Caco-2 (cell line): ENCODE measurements at regions not wholly inside any gene's neighbourhood (a gene's known extent, or its start where the extent isn't known, plus 50 kb on each side); places are given as distances from the start of the nearest gene placed in this dataset.

ENCODE experiments used
- BruUV-seq: library from RNA; stranded (reverse); fragments of 400-500 nt; replicated peaks from 2 replicates; lab custom pipeline; 2021; lab: Mats Ljungman, UMichigan
- CTCF ChIA-PET: fragments of 300-600 bp; sonication (Branson Sonifier 250); formaldehyde crosslinking; loops from one replicate; lab custom pipeline; 2022; ENCODE audit warnings: antibody characterized with exemption; lab: Charles Lee
- POLR2A ChIA-PET: fragments of 300-600 bp; sonication (Branson Sonifier 250); formaldehyde crosslinking; loops from one replicate; lab custom pipeline; 2022; ENCODE audit warnings: antibody characterized with exemption; lab: Charles Lee
- DNase-seq, 2 experiments: peaks; one replicate each; pipeline versions ENCODE4 v3.0.0 to v3.0.0-alpha.2; 2020 to 2022
- H3K27me3 ChIP-seq: replicated peaks from 2 replicates; pipeline ENCODE4 v1.6.0; 2011; ENCODE audit warnings: low read length; ENCODE audit not compliant: control insufficient read depth, insufficient read depth
- H3K36me3 ChIP-seq: 2 replicates; pipeline ENCODE4 v1.5.1; 2011; ENCODE audit warnings: low read length; ENCODE audit not compliant: control insufficient read depth, insufficient read depth
- H3K4me1 ChIP-seq: fragments of 250-450 bp; sonication (Bioruptor Pico); 2 replicates; pipeline ENCODE4 v1.5.1; 2020; ENCODE audit warnings: mild to moderate bottlenecking
- H3K4me3 ChIP-seq: 2 replicates; pipeline ENCODE4 v1.5.1; 2011; ENCODE audit warnings: low read depth, mild to moderate bottlenecking, control low read depth, low read length
- H3K9me3 ChIP-seq: fragments of 250-450 bp; sonication (Bioruptor Pico); 2 replicates; pipeline ENCODE4 v1.5.1; 2020; ENCODE audit warnings: mild to moderate bottlenecking, moderate library complexity
- H3K27ac Mint-ChIP-seq: one replicate; pipeline ENCODE4 v1.8.0; 2022; ENCODE audit warnings: mixed read lengths; ENCODE audit not compliant: unreplicated experiment
- H3K27me3 Mint-ChIP-seq: one replicate; pipeline ENCODE4 v1.8.0; 2022; ENCODE audit warnings: mixed read lengths; ENCODE audit not compliant: insufficient read depth, unreplicated experiment
- H3K36me3 Mint-ChIP-seq: one replicate; pipeline ENCODE4 v1.8.0; 2022; ENCODE audit warnings: mild to moderate bottlenecking, mixed read lengths; ENCODE audit not compliant: insufficient read depth, unreplicated experiment
- H3K4me1 Mint-ChIP-seq: one replicate; pipeline ENCODE4 v1.8.0; 2022; ENCODE audit warnings: low read depth, mixed read lengths; ENCODE audit not compliant: unreplicated experiment
- H3K4me3 Mint-ChIP-seq: one replicate; pipeline ENCODE4 v1.8.0; 2022; ENCODE audit warnings: mild to moderate bottlenecking, moderate library complexity, mixed read lengths; ENCODE audit not compliant: unreplicated experiment
- H3K9me3 Mint-ChIP-seq: one replicate; pipeline ENCODE4 v1.8.0; 2022; ENCODE audit warnings: mixed read lengths; ENCODE audit not compliant: unreplicated experiment
- CTCF ChIP-seq, 2 experiments: fragments of 200-600 bp in 1 of 2; IDR thresholded peaks; 1 replicate in 1 of 2; 2 replicates in 1 of 2; pipeline versions ENCODE4 v1.5.1 to v1.8.0; 2011 to 2022; ENCODE audit warnings: antibody characterized with exemption in 1 of 2, control low read depth in 1 of 2, inconsistent platforms in 1 of 2, low read depth in 1 of 2, low read length in 1 of 2, mild to moderate bottlenecking in 1 of 2, moderate library complexity in 1 of 2; ENCODE audit not compliant: insufficient read depth in 1 of 2, severe bottlenecking in 1 of 2, unreplicated experiment in 1 of 2
- intact Hi-C: fragments of 100-400 bp; cut with micrococcal nuclease; formaldehyde crosslinking; loops from one replicate; pipeline ENCODE4 v1.10.0; 2022; ENCODE audit not compliant: unreplicated experiment

- no peaks in the 10 kb centered on the region for H3K36me3 Mint-ChIP-seq
- H3K4me3 Mint-ChIP-seq, result no peak overlapping the region
- Histone ChIP-seq H3K27me3 (no peaks in the 10 kb centered on the region), H3K36me3 (no peaks in the 10 kb centered on the region), H3K9me3 (no peaks in the 10 kb centered on the region), H3K4me1 (peaks cover 19% of the 10 kb centered on the region), H3K4me3 (no peak overlapping the region)
- ChIA-PET POLR2A (no interaction called here), CTCF (no interaction called here)
- DNase-seq, result no peak
- no peaks in the 10 kb centered on the region for H3K27me3 Mint-ChIP-seq
- intact Hi-C loops, result no loop called here
- H3K9me3 Mint-ChIP-seq, result no peaks in the 10 kb centered on the region
- no peak overlapping the region for H3K27ac Mint-ChIP-seq
- no TSS peak for BruUV-seq
- no peak for TF ChIP-seq CTCF (IDR thresholded peaks at IDR 0.05; ENCODE audit: insufficient read depth in 1 of 2, low read depth in 1 of 2, low read length in 1 of 2, severe bottlenecking in 1 of 2, unreplicated experiment in 1 of 2)
- H3K4me1 Mint-ChIP-seq, result peaks cover 28% of the 10 kb centered on the region
These were observed 179.8 kb upstream of the UBL3 start for GRCh38 chr13:30030141-30030750.

- H3K27me3 ChIP-seq, result no peaks in the 10 kb centered on the region
- DNase-seq, result no peak
- BruUV-seq, result no TSS peak
- H3K4me3 ChIP-seq, result no peak overlapping the region
- intact Hi-C loops, result loop anchor here (10.0 kb wide), 1 partner anchor 87 kb away; no protein-coding TSS in a partner anchor
- H3K27ac Mint-ChIP-seq, result no peak overlapping the region
- peaks cover 43% of the 10 kb centered on the region for H3K4me1 ChIP-seq
- H3K36me3 ChIP-seq, result no peaks in the 10 kb centered on the region
- H3K4me3 Mint-ChIP-seq, result no peak overlapping the region
- no peaks in the 10 kb centered on the region for H3K36me3 Mint-ChIP-seq
- no peaks in the 10 kb centered on the region for H3K9me3 Mint-ChIP-seq
- H3K9me3 ChIP-seq, result no peaks in the 10 kb centered on the region
- no peak for TF ChIP-seq CTCF (IDR thresholded peaks at IDR 0.05; ENCODE audit: insufficient read depth in 1 of 2, low read depth in 1 of 2, low read length in 1 of 2, severe bottlenecking in 1 of 2, unreplicated experiment in 1 of 2)
- no peaks in the 10 kb centered on the region for H3K27me3 Mint-ChIP-seq
- H3K4me1 Mint-ChIP-seq, result peaks cover 27% of the 10 kb centered on the region
- POLR2A ChIA-PET, result interaction anchor here (0.6 to 1.0 kb wide), 2 partner anchors 11 to 104 kb away, joined by 3 read pairs; no protein-coding TSS in a partner anchor
- CTCF ChIA-PET, result interaction anchor here (1.1 to 1.4 kb wide), 2 partner anchors 19 to 85 kb away, joined by 3 to 5 read pairs; no protein-coding TSS in a partner anchor
These were observed 177.4 kb upstream of the UBL3 start for GRCh38 chr13:30027569-30028455.

- peaks cover 35% of the 10 kb centered on the region for H3K4me1 Mint-ChIP-seq
- peaks cover 51% of the 10 kb centered on the region for H3K4me1 ChIP-seq
- no peaks in the 10 kb centered on the region for H3K9me3 ChIP-seq
- H3K27me3 Mint-ChIP-seq, result no peaks in the 10 kb centered on the region
- BruUV-seq, result no TSS peak
- H3K27ac Mint-ChIP-seq, result peak overlapping the region; percentile 73
- ChIA-PET POLR2A (interaction anchor here (1.0 kb wide), 1 partner anchor 103 kb away, joined by 3 read pairs; no protein-coding TSS in a partner anchor), CTCF (interaction anchor here (1.1 to 1.4 kb wide), 2 partner anchors 20 to 86 kb away, joined by 3 to 5 read pairs; no protein-coding TSS in a partner anchor)
- no peak overlapping the region for H3K4me3 ChIP-seq
- TF ChIP-seq CTCF (IDR thresholded peaks at IDR 0.05; ENCODE audit: insufficient read depth in 1 of 2, low read depth in 1 of 2, low read length in 1 of 2, severe bottlenecking in 1 of 2, unreplicated experiment in 1 of 2), result no peak
- intact Hi-C loops, result loop anchor here (10.0 kb wide), 1 partner anchor 88 kb away; no protein-coding TSS in a partner anchor
- no peak overlapping the region for H3K4me3 Mint-ChIP-seq
- H3K9me3 Mint-ChIP-seq, result no peaks in the 10 kb centered on the region
- no peaks in the 10 kb centered on the region for H3K36me3 ChIP-seq
- DNase-seq, result peak in 1 of 2 experiments; percentile 40
- no peaks in the 10 kb centered on the region for H3K36me3 Mint-ChIP-seq
- H3K27me3 ChIP-seq, result no peaks in the 10 kb centered on the region
These were observed 176.5 kb upstream of the UBL3 start for GRCh38 chr13:30026909-30027308.
